NOMO-1 (cell line): ENCODE measurements at regions not wholly inside any gene's neighbourhood (a gene's known extent, or its start where the extent isn't known, plus 50 kb on each side); places are given as distances from the start of the nearest gene placed in this dataset.
A peak's percentile ranks its signal among the peaks of the same experiment; 100 is the strongest.
"Not testable (repeated sequence)": the region's sequence is repeated elsewhere in the genome, so short reads cannot be mapped to it uniquely, and the experiment has no call there.

Source experiments
- DNase-seq, 2 experiments: peaks; one replicate each; lab custom pipeline; 2025; ENCODE audit not compliant: unreplicated experiment in 2 of 2; lab: John Stamatoyannopoulos, UW

GRCh38 chr6:152811785-152812184 lies 61.2 kb downstream of the VIP start:
- no peak for DNase-seq

GRCh38 chr6:152815230-152815872 lies 64.8 kb downstream of the VIP start:
- DNase-seq: no peak

GRCh38 chr6:152816055-152816454 lies 65.5 kb downstream of the VIP start:
- no peak for DNase-seq

GRCh38 chr6:152821525-152821924 lies 70.9 kb downstream of the VIP start:
- DNase-seq: no peak

- DNase-seq: no peak
Measured at GRCh38 chr6:152824666-152825065, 74.1 kb downstream of the VIP start.

GRCh38 chr6:152828431-152828830 lies 77.8 kb downstream of the VIP start:
- no peak for DNase-seq

- DNase-seq: not testable (repeated sequence)
Measured at GRCh38 chr6:152834366-152834765, 83.8 kb downstream of the VIP start.

GRCh38 chr6:152836523-152836922 lies 85.9 kb downstream of the VIP start:
- DNase-seq: no peak

- no peak for DNase-seq
Measured at GRCh38 chr6:152845421-152845820, 94.8 kb downstream of the VIP start.

GRCh38 chr6:152846825-152847224 lies 96.2 kb downstream of the VIP start:
- no peak for DNase-seq

- no peak for DNase-seq
Measured at GRCh38 chr6:152848919-152849318, 98.3 kb downstream of the VIP start.

GRCh38 chr6:152854086-152854795 lies 103.6 kb downstream of the VIP start:
- DNase-seq: no peak

GRCh38 chr6:152858141-152858540 lies 107.5 kb downstream of the VIP start:
- no peak for DNase-seq

- no peak for DNase-seq
Measured at GRCh38 chr6:152859225-152859624, 108.6 kb downstream of the VIP start.

GRCh38 chr6:152863618-152864326 lies 113.2 kb downstream of the VIP start:
- DNase-seq: peak in 1 of 2 experiments; percentile 62

GRCh38 chr6:152874267-152874666 lies 108.6 kb downstream of the FBXO5 start:
- DNase-seq: no peak

- DNase-seq: no peak
Measured at GRCh38 chr6:152874846-152875568, 107.8 kb downstream of the FBXO5 start.

GRCh38 chr6:152879681-152880080 lies 103.2 kb downstream of the FBXO5 start:
- DNase-seq: no peak

- DNase-seq: no peak
Measured at GRCh38 chr6:152893187-152893586, 89.7 kb downstream of the FBXO5 start.

GRCh38 chr6:152896923-152897322 lies 85.9 kb downstream of the FBXO5 start:
- no peak for DNase-seq

- peak; percentile 44 to 46 for DNase-seq
Measured at GRCh38 chr6:152897807-152898399, 84.9 kb downstream of the FBXO5 start.
